ENCODE measurements at regions not wholly inside any gene's neighbourhood (a gene's known extent, or its start where the extent isn't known, plus 50 kb on each side); places are given as distances from the start of the nearest gene placed in this dataset.
"Not testable (repeated sequence)": the region's sequence is repeated elsewhere in the genome, so short reads cannot be mapped to it uniquely, and the experiment has no call there.

GRCh38 chr1:59199719-59200376 is 97.0 kb upstream of the FGGY start:
- no peak for DNase-seq
- Histone ChIP-seq H3K27me3 (ENCODE audit: control insufficient read depth, insufficient read depth, low read length) (no peaks in the 10 kb centered on the region), H3K36me3 (replicated peaks; ENCODE audit: control insufficient read depth, insufficient read depth, low read length) (no peaks in the 10 kb centered on the region), H3K4me3 (ENCODE audit: insufficient read depth, low read depth, low read length) (no peak overlapping the region)

GRCh38 chr1:59201341-59201740 is 95.6 kb upstream of the FGGY start:
- H3K36me3 ChIP-seq (replicated peaks; ENCODE audit: control insufficient read depth, insufficient read depth, low read length): no peaks in the 10 kb centered on the region
- no peak for DNase-seq
- H3K4me3 ChIP-seq (ENCODE audit: insufficient read depth, low read depth, low read length): no peak overlapping the region
- H3K27me3 ChIP-seq (ENCODE audit: control insufficient read depth, insufficient read depth, low read length): no peaks in the 10 kb centered on the region

GRCh38 chr1:59202455-59202854 is 94.4 kb upstream of the FGGY start:
- no peaks in the 10 kb centered on the region for H3K27me3 ChIP-seq (ENCODE audit: control insufficient read depth, insufficient read depth, low read length)
- H3K4me3 ChIP-seq (ENCODE audit: insufficient read depth, low read depth, low read length): no peak overlapping the region
- no peak for DNase-seq
- H3K36me3 ChIP-seq (replicated peaks; ENCODE audit: control insufficient read depth, insufficient read depth, low read length): no peaks in the 10 kb centered on the region

GRCh38 chr1:59204001-59204400 is 92.9 kb upstream of the FGGY start:
- DNase-seq: no peak
- Histone ChIP-seq H3K4me3 (ENCODE audit: insufficient read depth, low read depth, low read length) (no peak overlapping the region), H3K27me3 (ENCODE audit: control insufficient read depth, insufficient read depth, low read length) (no peaks in the 10 kb centered on the region), H3K36me3 (replicated peaks; ENCODE audit: control insufficient read depth, insufficient read depth, low read length) (no peaks in the 10 kb centered on the region)

- H3K4me3 ChIP-seq (ENCODE audit: insufficient read depth, low read depth, low read length); H3K27me3 ChIP-seq (ENCODE audit: control insufficient read depth, insufficient read depth, low read length); H3K36me3 ChIP-seq (replicated peaks; ENCODE audit: control insufficient read depth, insufficient read depth, low read length); DNase-seq: not testable (repeated sequence)
These were observed 90.3 kb upstream of the FGGY start for GRCh38 chr1:59206616-59207015.

GRCh38 chr1:59210430-59210829 is 86.5 kb upstream of the FGGY start:
- not testable (repeated sequence) for H3K27me3 ChIP-seq (ENCODE audit: control insufficient read depth, insufficient read depth, low read length); H3K4me3 ChIP-seq (ENCODE audit: insufficient read depth, low read depth, low read length); DNase-seq; H3K36me3 ChIP-seq (replicated peaks; ENCODE audit: control insufficient read depth, insufficient read depth, low read length)

- no peak overlapping the region for H3K4me3 ChIP-seq (ENCODE audit: insufficient read depth, low read depth, low read length)
- H3K36me3 ChIP-seq (replicated peaks; ENCODE audit: control insufficient read depth, insufficient read depth, low read length): no peaks in the 10 kb centered on the region
- DNase-seq: no peak
- H3K27me3 ChIP-seq (ENCODE audit: control insufficient read depth, insufficient read depth, low read length): no peaks in the 10 kb centered on the region
These were observed 84.2 kb upstream of the FGGY start for GRCh38 chr1:59212706-59213105.

GRCh38 chr1:59214248-59215208 is 82.4 kb upstream of the FGGY start:
- H3K36me3 ChIP-seq (replicated peaks; ENCODE audit: control insufficient read depth, insufficient read depth, low read length): no peaks in the 10 kb centered on the region
- H3K4me3 ChIP-seq (ENCODE audit: insufficient read depth, low read depth, low read length): no peak overlapping the region
- no peaks in the 10 kb centered on the region for H3K27me3 ChIP-seq (ENCODE audit: control insufficient read depth, insufficient read depth, low read length)
- no peak for DNase-seq

- DNase-seq: no peak
- Histone ChIP-seq H3K27me3 (ENCODE audit: control insufficient read depth, insufficient read depth, low read length) (no peaks in the 10 kb centered on the region), H3K36me3 (replicated peaks; ENCODE audit: control insufficient read depth, insufficient read depth, low read length) (no peaks in the 10 kb centered on the region), H3K4me3 (ENCODE audit: insufficient read depth, low read depth, low read length) (no peak overlapping the region)
These were observed 81.1 kb upstream of the FGGY start for GRCh38 chr1:59215766-59216291.

GRCh38 chr1:59217439-59217838 is 79.5 kb upstream of the FGGY start:
- not testable (repeated sequence) for H3K27me3 ChIP-seq (ENCODE audit: control insufficient read depth, insufficient read depth, low read length); H3K36me3 ChIP-seq (replicated peaks; ENCODE audit: control insufficient read depth, insufficient read depth, low read length); H3K4me3 ChIP-seq (ENCODE audit: insufficient read depth, low read depth, low read length); DNase-seq

- H3K27me3 ChIP-seq (ENCODE audit: control insufficient read depth, insufficient read depth, low read length): no peaks in the 10 kb centered on the region
- no peak for DNase-seq
- no peak overlapping the region for H3K4me3 ChIP-seq (ENCODE audit: insufficient read depth, low read depth, low read length)
- no peaks in the 10 kb centered on the region for H3K36me3 ChIP-seq (replicated peaks; ENCODE audit: control insufficient read depth, insufficient read depth, low read length)
These were observed 78.2 kb upstream of the FGGY start for GRCh38 chr1:59218521-59219236.

- no peak for DNase-seq
- no peak overlapping the region for H3K4me3 ChIP-seq (ENCODE audit: insufficient read depth, low read depth, low read length)
- no peaks in the 10 kb centered on the region for H3K36me3 ChIP-seq (replicated peaks; ENCODE audit: control insufficient read depth, insufficient read depth, low read length)
- no peaks in the 10 kb centered on the region for H3K27me3 ChIP-seq (ENCODE audit: control insufficient read depth, insufficient read depth, low read length)
These were observed 77.0 kb upstream of the FGGY start for GRCh38 chr1:59219916-59220315.

- DNase-seq: no peak
- Histone ChIP-seq H3K36me3 (replicated peaks; ENCODE audit: control insufficient read depth, insufficient read depth, low read length) (no peaks in the 10 kb centered on the region), H3K27me3 (ENCODE audit: control insufficient read depth, insufficient read depth, low read length) (no peaks in the 10 kb centered on the region), H3K4me3 (ENCODE audit: insufficient read depth, low read depth, low read length) (no peak overlapping the region)
These were observed 76.5 kb upstream of the FGGY start for GRCh38 chr1:59220356-59220755.

- no peaks in the 10 kb centered on the region for H3K36me3 ChIP-seq (replicated peaks; ENCODE audit: control insufficient read depth, insufficient read depth, low read length)
- no peaks in the 10 kb centered on the region for H3K27me3 ChIP-seq (ENCODE audit: control insufficient read depth, insufficient read depth, low read length)
- H3K4me3 ChIP-seq (ENCODE audit: insufficient read depth, low read depth, low read length): no peak overlapping the region
- DNase-seq: no peak
These were observed 73.7 kb upstream of the FGGY start for GRCh38 chr1:59223198-59223597.

Measured in H7 (cell line).